H9 (cell line): ENCODE measurements at regions not wholly inside any gene's neighbourhood (a gene's known extent, or its start where the extent isn't known, plus 50 kb on each side); places are given as distances from the start of the nearest gene placed in this dataset.

Experiments used
- DNase-seq: peaks from one replicate; pipeline ENCODE4 v3.0.0-alpha.2; 2017
- H2AFZ ChIP-seq: one replicate; pipeline ENCODE4 v1.6.1; 2013; ENCODE audit warnings: mild to moderate bottlenecking, low read length, control low read depth, moderate library complexity
- H2AK5ac ChIP-seq: 2 replicates; pipeline ENCODE4 v1.6.1; 2013; ENCODE audit warnings: low read length, control low read depth, mixed read lengths; ENCODE audit not compliant: insufficient read length
- H2BK120ac ChIP-seq: one replicate; pipeline ENCODE4 v1.6.1; 2013; ENCODE audit warnings: low read depth, mild to moderate bottlenecking, low read length, control low read depth, inconsistent platforms; ENCODE audit not compliant: poor library complexity, severe bottlenecking
- H2BK12ac ChIP-seq: 2 replicates; pipeline ENCODE4 v1.6.1; 2013; ENCODE audit warnings: low read length, control low read depth, mixed read lengths, low read depth; ENCODE audit not compliant: insufficient read length
- H2BK15ac ChIP-seq: 2 replicates; pipeline ENCODE4 v1.6.1; 2013; ENCODE audit warnings: low read depth, low read length, control low read depth
- H2BK20ac ChIP-seq: one replicate; pipeline ENCODE4 v1.6.1; 2013; ENCODE audit warnings: low read depth, mild to moderate bottlenecking, low read length, control low read depth, inconsistent platforms; ENCODE audit not compliant: poor library complexity, severe bottlenecking
- H2BK5ac ChIP-seq: 2 replicates; pipeline ENCODE4 v1.6.1; 2013; ENCODE audit warnings: low read length, control low read depth, mixed read lengths; ENCODE audit not compliant: insufficient read length
- H3K14ac ChIP-seq: 2 replicates; pipeline ENCODE4 v1.6.1; 2013; ENCODE audit warnings: low read length, control low read depth; ENCODE audit not compliant: insufficient read depth
- H3K18ac ChIP-seq: 2 replicates; pipeline ENCODE4 v1.6.1; 2013; ENCODE audit warnings: low read depth, mild to moderate bottlenecking, mixed read lengths, low read length, control low read depth; ENCODE audit not compliant: insufficient read length
- H3K23ac ChIP-seq: 2 replicates; pipeline ENCODE4 v1.6.1; 2013; ENCODE audit warnings: low read length, control low read depth, mixed read lengths, low read depth; ENCODE audit not compliant: insufficient read length
- H3K23me2 ChIP-seq: 2 replicates; pipeline ENCODE4 v1.6.1; 2013; ENCODE audit warnings: low read depth, mild to moderate bottlenecking, mixed read lengths, low read length, control low read depth; ENCODE audit not compliant: insufficient read length, poor library complexity, severe bottlenecking
- H3K27ac ChIP-seq: 2 replicates; pipeline ENCODE4 v1.5.1; 2013; ENCODE audit warnings: low read length, control low read depth, mixed read lengths, low read depth; ENCODE audit not compliant: insufficient read length
- H3K27me3 ChIP-seq: 2 replicates; pipeline ENCODE4 v1.6.1; 2013; ENCODE audit warnings: low read length, control low read depth, inconsistent platforms; ENCODE audit not compliant: insufficient read depth
- H3K4ac ChIP-seq: 2 replicates; pipeline ENCODE4 v1.6.1; 2013; ENCODE audit warnings: low read depth, mild to moderate bottlenecking, control low read depth, inconsistent platforms, low read length, moderate library complexity
- H3K4me1 ChIP-seq: 2 replicates; pipeline ENCODE4 v1.6.1; 2013; ENCODE audit warnings: low read length, control low read depth, inconsistent platforms; ENCODE audit not compliant: insufficient read depth
- H3K4me2 ChIP-seq: 2 replicates; pipeline ENCODE4 v1.6.1; 2013; ENCODE audit warnings: low read length, control low read depth, mixed read lengths; ENCODE audit not compliant: insufficient read length, insufficient read depth
- H3K56ac ChIP-seq: 2 replicates; pipeline ENCODE4 v1.6.1; 2013; ENCODE audit warnings: low read depth, mild to moderate bottlenecking, mixed read lengths, low read length, control low read depth; ENCODE audit not compliant: insufficient read length
- H3K79me1 ChIP-seq: 2 replicates; pipeline ENCODE4 v1.6.1; 2013; ENCODE audit warnings: low read depth, mild to moderate bottlenecking, moderate library complexity, low read length, control low read depth, inconsistent platforms; ENCODE audit not compliant: insufficient read depth, poor library complexity, severe bottlenecking
- H3K79me2 ChIP-seq: 2 replicates; pipeline ENCODE4 v1.6.1; 2013; ENCODE audit warnings: low read length, control low read depth, inconsistent platforms; ENCODE audit not compliant: insufficient read depth
- H3K9ac ChIP-seq: 2 replicates; pipeline ENCODE4 v1.6.1; 2013; ENCODE audit warnings: low read length, control low read depth, mixed read lengths; ENCODE audit not compliant: insufficient read length; ENCODE audit errors: extremely low read depth
- H3K9me3 ChIP-seq: one replicate; pipeline ENCODE4 v1.6.1; 2013; ENCODE audit warnings: low read depth, low read length, inconsistent platforms; ENCODE audit not compliant: control insufficient read depth
- H3T11ph ChIP-seq: one replicate; pipeline ENCODE4 v1.6.1; 2013; ENCODE audit warnings: mild to moderate bottlenecking, low read length, control low read depth, inconsistent platforms
- H4K20me1 ChIP-seq: one replicate; pipeline ENCODE4 v1.6.1; 2013; ENCODE audit not compliant: control insufficient read depth, insufficient read length, insufficient read depth
- H4K5ac ChIP-seq: 2 replicates; pipeline ENCODE4 v1.6.1; 2013; ENCODE audit warnings: low read depth, mild to moderate bottlenecking, mixed read lengths, low read length, control low read depth; ENCODE audit not compliant: insufficient read length
- H4K8ac ChIP-seq: replicated peaks from 2 replicates; pipeline ENCODE4 v1.6.1; 2013; ENCODE audit warnings: low read length, control low read depth, mixed read lengths, low read depth; ENCODE audit not compliant: insufficient read length
- H4K91ac ChIP-seq: 2 replicates; pipeline ENCODE4 v1.6.1; 2013; ENCODE audit warnings: low read depth, mild to moderate bottlenecking, moderate library complexity, mixed read lengths, low read length, control low read depth; ENCODE audit not compliant: insufficient read length
- H3K27ac Mint-ChIP-seq, 3 experiments: 2 replicates in 2 of 3; 3 replicates in 1 of 3; pipeline ENCODE4 v1.8.0; 2020 to 2021; ENCODE audit warnings: mixed read lengths in 3 of 3, mild to moderate bottlenecking in 1 of 3, moderate library complexity in 1 of 3
- H3K27me3 Mint-ChIP-seq: 2 replicates; pipeline ENCODE4 v1.8.0; 2021; ENCODE audit warnings: low read depth, mild to moderate bottlenecking, moderate library complexity, mixed read lengths
- H3K36me3 Mint-ChIP-seq, 3 experiments: 2 replicates in 2 of 3; 3 replicates in 1 of 3; pipeline ENCODE4 v1.8.0; 2020 to 2021; ENCODE audit warnings: low read depth in 3 of 3, mixed read lengths in 3 of 3; ENCODE audit not compliant: insufficient read depth in 1 of 3
- H3K4me1 Mint-ChIP-seq, 2 experiments: 2 replicates each; pipeline ENCODE4 v1.8.0; 2020; ENCODE audit warnings: mixed read lengths in 2 of 2
- H3K4me3 Mint-ChIP-seq, 2 experiments: 2 replicates in 1 of 2; 3 replicates in 1 of 2; pipeline ENCODE4 v1.8.0; 2020 to 2021; ENCODE audit warnings: mild to moderate bottlenecking in 2 of 2, mixed read lengths in 2 of 2, moderate library complexity in 1 of 2
- H3K9me3 Mint-ChIP-seq, 2 experiments: 2 replicates in 1 of 2; 3 replicates in 1 of 2; pipeline ENCODE4 v1.8.0; 2020; ENCODE audit warnings: mild to moderate bottlenecking in 2 of 2, mixed read lengths in 2 of 2, moderate library complexity in 1 of 2
- CTCF ChIP-seq: fragments of 200-600 bp; sonication (generic); conservative IDR thresholded peaks from 3 replicates; pipeline ENCODE4 v1.8.0; 2021; ENCODE audit warnings: antibody characterized with exemption, mild to moderate bottlenecking
- WGBS: extraction: QIAGEN DNeasy Blood & Tissue Kit; methylation state at CpG from one replicate; pipeline ENCODE4 v1.1.7; 2013; ENCODE audit warnings: missing lambda C conversion rate, low lambda C conversion rate, mixed read lengths; ENCODE audit not compliant: insufficient read length; ENCODE audit errors: extremely low coverage; 5-methylcytosine and 5-hydroxymethylcytosine counted together

- no peaks in the 10 kb centered on the region for H4K20me1 ChIP-seq
- H2BK20ac ChIP-seq = no peak overlapping the region
- H3K79me2 ChIP-seq = no peaks in the 10 kb centered on the region; the same call in 1 of the 2 replicates
- no peak overlapping the region for H3K9ac ChIP-seq
- Mint-ChIP-seq H3K9me3 (peaks cover 0 to 2% of the 10 kb centered on the region in 2 experiments; a peak in 1 of 5 replicates), H3K4me3 (no peak overlapping the region), H3K36me3 (peaks cover 27 to 48% (median 36%) of the 10 kb centered on the region in 3 experiments; a peak in 6 of 7 replicates), H3K4me1 (peaks cover 13 to 14% of the 10 kb centered on the region in 2 experiments), H3K27me3 (no peaks in the 10 kb centered on the region), H3K27ac (no peak overlapping the region)
- H4K8ac ChIP-seq = no peak overlapping the region
- no peak overlapping the region for H4K5ac ChIP-seq
- no peak overlapping the region for H3K56ac ChIP-seq
- no peak overlapping the region for H3K18ac ChIP-seq
- no peak for DNase-seq
- no peak overlapping the region for H2AK5ac ChIP-seq
- no peaks in the 10 kb centered on the region for H3K79me1 ChIP-seq
- H3K14ac ChIP-seq = no peak overlapping the region
- no peak overlapping the region for H2BK5ac ChIP-seq
- peaks cover 3% of the 10 kb centered on the region; the same call in 1 of the 2 replicates for H3K4me1 ChIP-seq
- no CpG with 5 or more reads among the region's 3 CpGs for WGBS
- no peak overlapping the region for H2BK120ac ChIP-seq
- no peak overlapping the region for H3K4me2 ChIP-seq
- H3K9me3 ChIP-seq = no peaks in the 10 kb centered on the region
- no peak for TF ChIP-seq CTCF
- no peak overlapping the region for H3K4ac ChIP-seq
- no peaks in the 10 kb centered on the region for H3K27me3 ChIP-seq
- H2BK15ac ChIP-seq = no peak overlapping the region
- no peak overlapping the region for H2AFZ ChIP-seq
- no peaks in the 10 kb centered on the region for H3K23me2 ChIP-seq
- H4K91ac ChIP-seq = no peak overlapping the region
- H3K27ac ChIP-seq = no peak overlapping the region
- H2BK12ac ChIP-seq = no peak overlapping the region
- no peak overlapping the region for H3T11ph ChIP-seq
- no peak overlapping the region for H3K23ac ChIP-seq
These were observed 50.2 kb downstream of the ZZZ3 start for GRCh38 chr1:77632216-77632615.
